CD14-positive monocyte (primary cell): ENCODE measurements at regions not wholly inside any gene's neighbourhood (a gene's known extent, or its start where the extent isn't known, plus 50 kb on each side); places are given as distances from the start of the nearest gene placed in this dataset.

ENCODE experiments used
- DNase-seq, 3 donors: peaks; one replicate each; pipeline ENCODE4 v3.0.0-alpha.2; 2011 to 2022
- H2AFZ ChIP-seq: 2 replicates; pipeline ENCODE4 v1.6.0; 2012; ENCODE audit warnings: mild to moderate bottlenecking, low read depth, low read length, inconsistent platforms; ENCODE audit not compliant: insufficient read depth, poor library complexity, severe bottlenecking
- H3K27ac ChIP-seq, 2 donors: 1 replicate in 1 of 2; 2 replicates in 1 of 2; pipeline ENCODE4 v1.5.1; 2012 to 2013; ENCODE audit warnings: low read length in 2 of 2, control low read depth in 1 of 2, inconsistent platforms in 1 of 2, low read depth in 1 of 2, mild to moderate bottlenecking in 1 of 2
- H3K27me3 ChIP-seq, 2 donors: one replicate each; pipeline versions ENCODE4 v1.6.0 to v1.6.1; 2011 to 2013; ENCODE audit warnings: low read length in 2 of 2; ENCODE audit not compliant: control insufficient read depth in 2 of 2, insufficient read depth in 2 of 2
- H3K36me3 ChIP-seq, 2 donors: replicated peaks in 1 of 2; 1 replicate in 1 of 2; 2 replicates in 1 of 2; pipeline versions ENCODE4 v1.5.1 to v1.6.1; 2012 to 2013; ENCODE audit warnings: low read length in 2 of 2, control low read depth in 1 of 2, inconsistent platforms in 1 of 2, mild to moderate bottlenecking in 1 of 2; ENCODE audit not compliant: insufficient read depth in 2 of 2, control insufficient read depth in 1 of 2
- H3K4me1 ChIP-seq, 2 donors: 1 replicate in 1 of 2; 2 replicates in 1 of 2; pipeline versions ENCODE4 v1.5.1 to v1.6.1; 2012 to 2013; ENCODE audit warnings: low read length in 2 of 2, control low read depth in 1 of 2, inconsistent platforms in 1 of 2, mild to moderate bottlenecking in 1 of 2, moderate library complexity in 1 of 2; ENCODE audit not compliant: insufficient read depth in 2 of 2, control insufficient read depth in 1 of 2
- H3K4me2 ChIP-seq: replicated peaks from 2 replicates; pipeline ENCODE3; 2012; ENCODE audit warnings: low read length, moderate library complexity, mild to moderate bottlenecking; ENCODE audit not compliant: poor library complexity, severe bottlenecking; ENCODE audit errors: extremely low read depth
- H3K4me3 ChIP-seq, 3 experiments: fragments of 200-600 bp in 1 of 3; sonication (generic) in 1 of 3; replicated peaks in 1 of 3; 1 replicate in 2 of 3; 2 replicates in 1 of 3; pipeline ENCODE4 v1.5.1; 2011 to 2013; ENCODE audit warnings: low read length in 3 of 3, mild to moderate bottlenecking in 3 of 3, control low read depth in 2 of 3, low read depth in 2 of 3, inconsistent platforms in 1 of 3, moderate library complexity in 1 of 3
- H3K79me2 ChIP-seq: 2 replicates; pipeline ENCODE4 v1.6.0; 2012; ENCODE audit warnings: mild to moderate bottlenecking, control low read depth, inconsistent platforms, low read length, moderate library complexity; ENCODE audit not compliant: insufficient read depth
- H3K9ac ChIP-seq: 2 replicates; pipeline ENCODE4 v1.6.0; 2017; ENCODE audit warnings: low read length, mild to moderate bottlenecking; ENCODE audit not compliant: insufficient read depth, poor library complexity, severe bottlenecking
- H3K9me3 ChIP-seq, 2 donors: replicated peaks in 1 of 2; 1 replicate in 1 of 2; 2 replicates in 1 of 2; pipeline versions ENCODE4 v1.5.1 to v1.6.1; 2012 to 2013; ENCODE audit warnings: low read length in 2 of 2, control low read depth in 1 of 2; ENCODE audit not compliant: control insufficient read depth in 1 of 2, insufficient read depth in 1 of 2
- H4K20me1 ChIP-seq: 2 replicates; pipeline ENCODE4 v1.6.0; 2012; ENCODE audit warnings: mild to moderate bottlenecking, low read length, control low read depth, moderate library complexity; ENCODE audit not compliant: insufficient read depth
- H3K27ac Mint-ChIP-seq, 7 donors: one replicate each; pipeline ENCODE4 v1.8.0; 2020; ENCODE audit warnings: mild to moderate bottlenecking in 7 of 7, mixed read lengths in 7 of 7, moderate library complexity in 6 of 7, inconsistent platforms in 2 of 7
- H3K27me3 Mint-ChIP-seq, 3 donors: one replicate each; pipeline ENCODE4 v1.8.0; 2021 to 2022; ENCODE audit warnings: low read depth in 3 of 3, mild to moderate bottlenecking in 3 of 3, mixed read lengths in 3 of 3, moderate library complexity in 3 of 3, inconsistent platforms in 1 of 3
- H3K36me3 Mint-ChIP-seq, 2 donors: one replicate each; pipeline ENCODE4 v1.8.0; 2020; ENCODE audit warnings: mixed read lengths in 2 of 2, inconsistent platforms in 1 of 2, mild to moderate bottlenecking in 1 of 2
- H3K4me1 Mint-ChIP-seq: one replicate; pipeline ENCODE4 v1.8.0; 2020; ENCODE audit warnings: mild to moderate bottlenecking, mixed read lengths
- H3K4me3 Mint-ChIP-seq, 2 donors: one replicate each; pipeline ENCODE4 v1.8.0; 2020; ENCODE audit warnings: mild to moderate bottlenecking in 2 of 2, mixed read lengths in 2 of 2, moderate library complexity in 1 of 2
- H3K9me3 Mint-ChIP-seq, 7 donors: one replicate each; pipeline ENCODE4 v1.8.0; 2020 to 2022; ENCODE audit warnings: mixed read lengths in 7 of 7, mild to moderate bottlenecking in 6 of 7, moderate library complexity in 6 of 7, inconsistent platforms in 2 of 7
- WGBS: methylation state at CpG from one replicate; pipeline ENCODE4 v1.1.5; 2013; ENCODE audit warnings: missing lambda C conversion rate; ENCODE audit not compliant: insufficient coverage; 5-methylcytosine and 5-hydroxymethylcytosine counted together
- intact Hi-C, 2 donors: fragments of 100-400 bp; cut with micrococcal nuclease; formaldehyde crosslinking; loops; one replicate each; pipeline versions ENCODE4 v1.15.0 to v1.15.1; 2023
- TF ChIP-seq, protein P1 (sequence below): fragments of 200-600 bp; IDR thresholded peaks from one replicate; pipeline ENCODE4 v1.8.0; 2022; ENCODE audit warnings: antibody characterized with exemption, mild to moderate bottlenecking

- H3K79me2 ChIP-seq = no peaks in the 10 kb centered on the region
- H3K4me3 Mint-ChIP-seq = no peak overlapping the region
- H3K9ac ChIP-seq = no peak overlapping the region
- 100% methylated on average over 1 of the region's 4 CpGs for WGBS
- H3K36me3 Mint-ChIP-seq = no peaks in the 10 kb centered on the region
- H3K9me3 ChIP-seq = no peaks in the 10 kb centered on the region
- no peak overlapping the region for H2AFZ ChIP-seq
- H3K27me3 ChIP-seq = no peaks in the 10 kb centered on the region
- H3K27ac Mint-ChIP-seq = no peak overlapping the region
- peaks cover 0 to 2% (median 0%) of the 10 kb centered on the region in 3 donors for H3K27me3 Mint-ChIP-seq
- TF ChIP-seq, protein P1, sequence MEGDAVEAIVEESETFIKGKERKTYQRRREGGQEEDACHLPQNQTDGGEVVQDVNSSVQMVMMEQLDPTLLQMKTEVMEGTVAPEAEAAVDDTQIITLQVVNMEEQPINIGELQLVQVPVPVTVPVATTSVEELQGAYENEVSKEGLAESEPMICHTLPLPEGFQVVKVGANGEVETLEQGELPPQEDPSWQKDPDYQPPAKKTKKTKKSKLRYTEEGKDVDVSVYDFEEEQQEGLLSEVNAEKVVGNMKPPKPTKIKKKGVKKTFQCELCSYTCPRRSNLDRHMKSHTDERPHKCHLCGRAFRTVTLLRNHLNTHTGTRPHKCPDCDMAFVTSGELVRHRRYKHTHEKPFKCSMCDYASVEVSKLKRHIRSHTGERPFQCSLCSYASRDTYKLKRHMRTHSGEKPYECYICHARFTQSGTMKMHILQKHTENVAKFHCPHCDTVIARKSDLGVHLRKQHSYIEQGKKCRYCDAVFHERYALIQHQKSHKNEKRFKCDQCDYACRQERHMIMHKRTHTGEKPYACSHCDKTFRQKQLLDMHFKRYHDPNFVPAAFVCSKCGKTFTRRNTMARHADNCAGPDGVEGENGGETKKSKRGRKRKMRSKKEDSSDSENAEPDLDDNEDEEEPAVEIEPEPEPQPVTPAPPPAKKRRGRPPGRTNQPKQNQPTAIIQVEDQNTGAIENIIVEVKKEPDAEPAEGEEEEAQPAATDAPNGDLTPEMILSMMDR = no peak
- no peaks in the 10 kb centered on the region for H3K36me3 ChIP-seq
- H3K4me1 Mint-ChIP-seq = no peaks in the 10 kb centered on the region
- peaks cover 0 to 4% (median 3%) of the 10 kb centered on the region in 7 donors for H3K9me3 Mint-ChIP-seq
- H3K27ac ChIP-seq = no peak overlapping the region
- no peaks in the 10 kb centered on the region for H3K4me1 ChIP-seq
- H3K4me2 ChIP-seq = no peak overlapping the region
- DNase-seq = no peak
- no peaks in the 10 kb centered on the region for H4K20me1 ChIP-seq
- no peak overlapping the region for H3K4me3 ChIP-seq
- intact Hi-C loops = no loop called here
Observed at GRCh38 chr16:6034511-6034910, 936.9 kb upstream of the EEF2KMT start.

- Histone ChIP-seq H3K36me3 (no peaks in the 10 kb centered on the region), H3K4me2 (no peak overlapping the region), H2AFZ (no peak overlapping the region), H3K79me2 (no peaks in the 10 kb centered on the region), H3K9ac (no peak overlapping the region), H3K27ac (no peak overlapping the region), H3K9me3 (no peaks in the 10 kb centered on the region), H4K20me1 (no peaks in the 10 kb centered on the region), H3K4me3 (no peak overlapping the region), H3K4me1 (no peaks in the 10 kb centered on the region), H3K27me3 (no peaks in the 10 kb centered on the region)
- no peak for DNase-seq
- Mint-ChIP-seq H3K9me3 (peaks cover 0 to 4% (median 2%) of the 10 kb centered on the region in 7 donors), H3K4me1 (no peaks in the 10 kb centered on the region), H3K27ac (no peak overlapping the region), H3K36me3 (no peaks in the 10 kb centered on the region), H3K4me3 (no peak overlapping the region), H3K27me3 (peaks cover 0 to 2% (median 0%) of the 10 kb centered on the region in 3 donors)
- intact Hi-C loops = no loop called here
- WGBS = no CpG with 5 or more reads among the region's 3 CpGs
- TF ChIP-seq, protein P1 = no peak
Observed at GRCh38 chr16:6032438-6032837, 934.8 kb upstream of the EEF2KMT start.
